ENCODE measurements at regions not wholly inside any gene's neighbourhood (a gene's known extent, or its start where the extent isn't known, plus 50 kb on each side); places are given as distances from the start of the nearest gene placed in this dataset.

- no peak overlapping the region for H3K4me3 ChIP-seq (ENCODE audit: low read depth, low read length)
- no peak for TF ChIP-seq CTCF (IDR thresholded peaks at IDR 0.05; ENCODE audit: low read depth, low read length)
These were observed 309.2 kb downstream of the FAT3 start for GRCh38 chr11:92533657-92534335.

- no peak for TF ChIP-seq CTCF (IDR thresholded peaks at IDR 0.05; ENCODE audit: low read depth, low read length)
- H3K4me3 ChIP-seq (ENCODE audit: low read depth, low read length), result no peak overlapping the region
These were observed 312.3 kb downstream of the FAT3 start for GRCh38 chr11:92536883-92537282.

DNA sequence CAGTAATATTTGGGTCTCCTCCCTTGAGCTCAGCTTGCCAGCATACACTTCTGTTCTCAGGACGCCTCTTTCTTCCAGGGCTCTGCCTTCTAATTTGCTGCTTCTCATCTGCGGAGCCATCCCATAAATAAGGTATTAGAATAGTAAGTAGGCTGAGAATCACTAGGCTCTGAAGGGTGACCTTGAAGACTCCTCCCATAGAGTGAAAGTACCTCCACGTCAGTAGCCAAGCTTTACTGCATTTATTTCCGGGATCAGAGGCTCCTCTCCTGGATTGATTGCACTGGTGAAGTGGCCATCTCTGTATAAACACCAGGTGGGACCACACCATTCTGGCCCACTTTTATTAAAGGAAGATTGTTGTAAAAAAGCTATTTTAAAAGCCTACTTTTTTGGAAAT lies 315.5 kb downstream of the FAT3 start:
- TF ChIP-seq CTCF (IDR thresholded peaks at IDR 0.05; ENCODE audit: low read depth, low read length), result no peak
- H3K4me3 ChIP-seq (ENCODE audit: low read depth, low read length), result no peak overlapping the region

- TF ChIP-seq CTCF (IDR thresholded peaks at IDR 0.05; ENCODE audit: low read depth, low read length), result no peak
- H3K4me3 ChIP-seq (ENCODE audit: low read depth, low read length), result no peak overlapping the region
These were observed 321.4 kb downstream of the FAT3 start for GRCh38 chr11:92545906-92546471.

- TF ChIP-seq CTCF (IDR thresholded peaks at IDR 0.05; ENCODE audit: low read depth, low read length), result no peak
- no peak overlapping the region for H3K4me3 ChIP-seq (ENCODE audit: low read depth, low read length)
These were observed 322.0 kb downstream of the FAT3 start for GRCh38 chr11:92546603-92547002.

GRCh38 chr11:92550411-92550810 lies 325.8 kb downstream of the FAT3 start:
- no peak for TF ChIP-seq CTCF (IDR thresholded peaks at IDR 0.05; ENCODE audit: low read depth, low read length)
- no peak overlapping the region for H3K4me3 ChIP-seq (ENCODE audit: low read depth, low read length)

GRCh38 chr11:92550871-92551270 lies 326.3 kb downstream of the FAT3 start:
- TF ChIP-seq CTCF (IDR thresholded peaks at IDR 0.05; ENCODE audit: low read depth, low read length), result no peak
- no peak overlapping the region for H3K4me3 ChIP-seq (ENCODE audit: low read depth, low read length)
